ENCODE measurements at regions not wholly inside any gene's neighbourhood (a gene's known extent, or its start where the extent isn't known, plus 50 kb on each side); places are given as distances from the start of the nearest gene placed in this dataset.

DNA sequence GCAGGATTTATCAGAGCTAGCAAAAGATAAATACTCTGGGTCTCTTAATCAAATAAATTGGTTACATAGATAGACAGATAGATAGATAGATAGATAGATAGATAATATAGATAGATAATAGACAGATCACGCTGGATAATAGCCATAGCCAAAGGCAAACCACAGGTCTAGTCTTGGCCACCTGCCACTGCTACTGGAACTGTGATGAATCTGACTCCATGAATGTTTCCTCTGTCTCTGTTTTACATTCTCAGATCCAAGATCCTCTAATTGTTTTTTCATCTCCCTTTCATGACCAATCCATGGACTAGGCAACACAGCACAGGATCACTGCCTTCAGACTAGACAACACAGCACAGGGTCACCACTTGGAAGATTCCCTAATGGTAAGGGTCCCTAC lies 444.7 kb upstream of the NFIA start:
- ATAC-seq (no peak), DNase-seq (no peak)
- WGBS, 3 donors: 76 to 89% (median 82%) methylated on average over 1 of the region's 1 CpG
- no peaks in the 10 kb centered on the region for H3K27me3 ChIP-seq (ENCODE audit: insufficient read depth in 3 of 3, low read length in 2 of 3)
- TF ChIP-seq, protein P1, sequence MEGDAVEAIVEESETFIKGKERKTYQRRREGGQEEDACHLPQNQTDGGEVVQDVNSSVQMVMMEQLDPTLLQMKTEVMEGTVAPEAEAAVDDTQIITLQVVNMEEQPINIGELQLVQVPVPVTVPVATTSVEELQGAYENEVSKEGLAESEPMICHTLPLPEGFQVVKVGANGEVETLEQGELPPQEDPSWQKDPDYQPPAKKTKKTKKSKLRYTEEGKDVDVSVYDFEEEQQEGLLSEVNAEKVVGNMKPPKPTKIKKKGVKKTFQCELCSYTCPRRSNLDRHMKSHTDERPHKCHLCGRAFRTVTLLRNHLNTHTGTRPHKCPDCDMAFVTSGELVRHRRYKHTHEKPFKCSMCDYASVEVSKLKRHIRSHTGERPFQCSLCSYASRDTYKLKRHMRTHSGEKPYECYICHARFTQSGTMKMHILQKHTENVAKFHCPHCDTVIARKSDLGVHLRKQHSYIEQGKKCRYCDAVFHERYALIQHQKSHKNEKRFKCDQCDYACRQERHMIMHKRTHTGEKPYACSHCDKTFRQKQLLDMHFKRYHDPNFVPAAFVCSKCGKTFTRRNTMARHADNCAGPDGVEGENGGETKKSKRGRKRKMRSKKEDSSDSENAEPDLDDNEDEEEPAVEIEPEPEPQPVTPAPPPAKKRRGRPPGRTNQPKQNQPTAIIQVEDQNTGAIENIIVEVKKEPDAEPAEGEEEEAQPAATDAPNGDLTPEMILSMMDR (IDR thresholded peaks at IDR 0.05): no peak
- intact Hi-C loops (cut with DNase I): no loop called here
- H3K4me1 ChIP-seq: no peaks in the 10 kb centered on the region
- H3K4me3 ChIP-seq: no peak overlapping the region
- no peak overlapping the region for H3K27ac ChIP-seq
- no peaks in the 10 kb centered on the region for H3K9me3 ChIP-seq
- no peaks in the 10 kb centered on the region for H3K36me3 ChIP-seq (ENCODE audit: insufficient read depth in 1 of 2, low read depth in 1 of 2)

DNA sequence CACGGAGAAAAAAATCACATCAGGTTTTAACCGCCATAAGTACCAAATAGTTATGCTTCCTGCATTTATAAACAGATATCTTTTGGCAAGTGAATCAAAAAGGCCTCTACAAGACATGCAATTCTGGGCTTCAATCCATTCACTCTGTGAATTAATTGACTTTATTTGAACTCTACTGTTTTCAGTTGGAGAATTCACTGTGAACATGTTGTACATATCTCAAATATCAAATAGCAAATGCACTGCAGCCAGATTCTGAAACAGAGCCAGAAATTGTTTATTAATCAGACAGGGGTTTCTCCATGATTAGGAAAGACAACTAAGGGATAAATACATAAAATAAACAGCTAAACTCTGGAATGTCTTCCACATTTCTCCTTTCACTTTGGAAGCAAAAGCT lies 445.4 kb upstream of the NFIA start:
- intact Hi-C loops (cut with DNase I): no loop called here
- WGBS, 3 donors: 78 to 83% (median 80%) methylated on average over 2 of the region's 2 CpGs

DNA sequence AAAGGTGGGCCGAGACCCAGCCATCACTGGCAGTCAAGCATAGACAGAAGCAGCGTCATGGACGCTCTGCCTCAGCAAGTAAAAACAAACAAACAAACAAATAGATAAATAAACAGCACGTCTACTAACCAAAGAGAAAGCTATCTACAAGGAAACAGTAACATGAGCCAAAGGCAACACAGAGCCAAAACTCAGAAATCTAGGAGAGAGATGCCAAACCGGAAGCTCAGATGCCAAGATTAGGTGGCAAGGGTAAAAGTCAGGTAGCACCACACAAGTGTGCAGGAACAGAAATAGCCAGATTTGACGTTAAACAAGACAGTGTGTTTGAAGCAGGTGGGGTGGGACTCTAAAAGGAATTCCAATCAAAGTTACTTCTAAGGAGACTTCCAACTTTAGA lies 448.3 kb upstream of the NFIA start:
- no peak for DNase-seq
- Histone ChIP-seq H3K27ac (no peak overlapping the region), H3K27me3 (ENCODE audit: insufficient read depth in 3 of 3, low read length in 2 of 3) (no peaks in the 10 kb centered on the region), H3K4me3 (no peak overlapping the region), H3K4me1 (no peaks in the 10 kb centered on the region), H3K9me3 (no peaks in the 10 kb centered on the region), H3K36me3 (ENCODE audit: insufficient read depth in 1 of 2, low read depth in 1 of 2) (no peaks in the 10 kb centered on the region)
- 67 to 74% (median 71%) methylated on average over 6 of the region's 6 CpGs for WGBS, 3 donors
- TF ChIP-seq, protein P1 (IDR thresholded peaks at IDR 0.05): no peak
- intact Hi-C loops (cut with DNase I): no loop called here
- ATAC-seq: no peak

More for the DNA sequence above, 445.4 kb upstream of the NFIA start:
- Histone ChIP-seq H3K27ac (no peak overlapping the region), H3K27me3 (ENCODE audit: insufficient read depth in 3 of 3, low read length in 2 of 3) (no peaks in the 10 kb centered on the region), H3K36me3 (ENCODE audit: insufficient read depth in 1 of 2, low read depth in 1 of 2) (no peaks in the 10 kb centered on the region), H3K9me3 (no peaks in the 10 kb centered on the region), H3K4me3 (no peak overlapping the region), H3K4me1 (no peaks in the 10 kb centered on the region)
- ATAC-seq: no peak
- TF ChIP-seq, protein P1 (IDR thresholded peaks at IDR 0.05): no peak
- DNase-seq: no peak

DNA sequence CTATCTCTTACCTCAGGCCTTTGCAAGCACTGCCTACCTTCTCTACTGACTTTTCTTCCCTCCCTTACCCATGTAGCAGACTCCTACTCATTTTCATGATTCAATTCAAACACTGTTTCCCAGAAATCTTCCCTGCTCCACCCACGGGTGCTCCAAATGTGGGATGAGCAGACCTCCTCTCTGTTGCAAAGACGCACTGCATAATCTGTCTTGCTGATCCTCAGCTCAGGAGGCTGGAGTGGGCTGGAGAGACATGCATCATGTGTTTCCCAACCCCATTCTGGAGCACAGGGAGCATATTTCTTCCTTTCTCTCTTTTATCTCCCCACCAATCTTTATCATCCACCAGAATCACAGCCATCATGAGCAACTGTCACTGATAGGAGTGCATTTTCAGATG lies 459.9 kb upstream of the NFIA start:
- Histone ChIP-seq H3K9me3 (no peaks in the 10 kb centered on the region), H3K4me1 (no peaks in the 10 kb centered on the region), H3K4me3 (no peak overlapping the region), H3K27ac (no peak overlapping the region), H3K36me3 (ENCODE audit: insufficient read depth in 1 of 2, low read depth in 1 of 2) (no peaks in the 10 kb centered on the region), H3K27me3 (ENCODE audit: insufficient read depth in 3 of 3, low read length in 2 of 3) (no peaks in the 10 kb centered on the region)
- 84 to 92% (median 86%) methylated on average over 2 of the region's 2 CpGs for WGBS, 3 donors
- TF ChIP-seq, protein P1 (IDR thresholded peaks at IDR 0.05): no peak
- DNase-seq (no peak), ATAC-seq (no peak)
- intact Hi-C loops (cut with DNase I): no loop called here

DNA sequence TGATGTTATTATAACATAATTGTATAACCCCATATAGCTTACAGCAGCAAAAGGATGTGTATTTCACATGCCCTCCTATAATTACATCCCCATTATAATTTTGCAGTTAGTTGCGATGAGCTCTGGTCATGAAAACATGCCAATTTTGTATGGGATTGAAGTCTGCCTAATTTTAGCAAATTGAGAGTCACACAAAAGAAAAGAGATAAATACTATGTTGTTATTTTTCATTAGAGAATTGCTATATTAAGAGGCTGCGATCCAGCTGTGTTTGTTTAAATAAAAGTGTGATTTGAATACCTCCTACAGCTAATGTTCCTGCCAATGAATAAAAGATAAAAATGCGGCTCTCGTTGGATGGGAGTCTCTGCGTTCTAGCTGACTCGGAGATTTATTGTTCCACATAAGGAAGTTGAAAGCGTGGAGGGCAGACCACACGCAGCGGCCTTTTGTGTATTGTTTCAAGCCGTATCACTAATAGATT lies 461.0 kb upstream of the NFIA start:
- Histone ChIP-seq H3K27me3 (ENCODE audit: insufficient read depth in 3 of 3, low read length in 2 of 3) (no peaks in the 10 kb centered on the region), H3K36me3 (ENCODE audit: insufficient read depth in 1 of 2, low read depth in 1 of 2) (no peaks in the 10 kb centered on the region), H3K27ac (no peak overlapping the region), H3K4me3 (no peak overlapping the region), H3K9me3 (no peaks in the 10 kb centered on the region), H3K4me1 (no peaks in the 10 kb centered on the region)
- no peak for DNase-seq
- TF ChIP-seq, protein P1 (IDR thresholded peaks at IDR 0.05): no peak
- no peak for ATAC-seq
- 19 to 22% (median 21%) methylated on average over 10 of the region's 10 CpGs for WGBS, 3 donors
- intact Hi-C loops (cut with DNase I): no loop called here

Data from psoas muscle (tissue), 7 donors.